ENCODE measurements at regions not wholly inside any gene's neighbourhood (a gene's known extent, or its start where the extent isn't known, plus 50 kb on each side); places are given as distances from the start of the nearest gene placed in this dataset.

DNA sequence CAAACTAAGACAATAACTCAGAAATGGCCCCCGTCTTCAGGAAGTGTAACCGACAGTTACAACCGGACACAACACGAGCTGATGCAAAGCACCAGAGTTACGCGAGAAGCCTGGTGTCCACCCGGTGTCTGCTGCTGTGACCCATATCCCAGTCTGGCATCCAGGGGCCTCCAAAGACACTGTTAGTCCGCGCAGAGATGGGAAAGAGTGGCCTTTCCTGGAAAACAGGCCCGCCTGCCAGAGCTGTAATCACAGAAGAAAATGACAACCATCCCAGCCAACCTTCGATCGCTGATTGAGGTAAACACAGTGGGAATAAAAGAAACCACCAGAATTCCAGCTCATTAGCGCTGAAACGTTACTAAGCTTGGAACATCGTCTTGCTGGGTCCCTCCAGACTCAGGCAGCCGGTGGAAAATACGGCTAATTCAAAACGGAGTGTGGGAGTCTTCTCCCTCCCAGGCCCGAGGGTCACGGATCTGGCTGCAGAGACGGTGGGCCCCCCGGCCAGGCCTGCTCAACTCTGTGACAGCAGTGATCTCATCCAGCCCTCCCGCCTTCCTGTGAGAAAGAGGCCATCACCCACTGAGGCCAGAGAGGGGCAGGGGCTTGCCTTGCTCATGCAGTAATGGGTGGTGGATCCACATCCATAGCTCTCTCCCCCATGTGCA lies 273.9 kb upstream of the RTL1 start:
- Histone ChIP-seq H3K4me2 (replicated peaks; ENCODE audit: extremely low read depth, low read length, poor library complexity, severe bottlenecking) (no peak overlapping the region), H3K9me3 (replicated peaks in 1 of 2; ENCODE audit: control insufficient read depth in 1 of 2, insufficient read depth in 1 of 2, low read length in 2 of 2) (peaks cover 0 to 6% of the 10 kb centered on the region in 2 donors), H3K4me1 (ENCODE audit: control insufficient read depth in 1 of 2, insufficient read depth in 2 of 2, low read length in 2 of 2) (no peaks in the 10 kb centered on the region), H3K4me3 (replicated peaks in 1 of 3; ENCODE audit: low read depth in 2 of 3, low read length in 3 of 3) (no peak overlapping the region), H3K27me3 (ENCODE audit: control insufficient read depth in 2 of 2, insufficient read depth in 2 of 2, low read length in 2 of 2) (no peaks in the 10 kb centered on the region), H2AFZ (ENCODE audit: insufficient read depth, low read depth, low read length, poor library complexity, severe bottlenecking) (no peak overlapping the region), H3K9ac (ENCODE audit: insufficient read depth, low read length, poor library complexity, severe bottlenecking) (no peak overlapping the region), H4K20me1 (ENCODE audit: insufficient read depth, low read length) (no peaks in the 10 kb centered on the region), H3K27ac (ENCODE audit: low read depth in 1 of 2, low read length in 2 of 2) (no peak overlapping the region), H3K79me2 (ENCODE audit: insufficient read depth, low read length) (no peaks in the 10 kb centered on the region), H3K36me3 (replicated peaks in 1 of 2; ENCODE audit: control insufficient read depth in 1 of 2, insufficient read depth in 2 of 2, low read length in 2 of 2) (no peaks in the 10 kb centered on the region)
- TF ChIP-seq, protein P1, sequence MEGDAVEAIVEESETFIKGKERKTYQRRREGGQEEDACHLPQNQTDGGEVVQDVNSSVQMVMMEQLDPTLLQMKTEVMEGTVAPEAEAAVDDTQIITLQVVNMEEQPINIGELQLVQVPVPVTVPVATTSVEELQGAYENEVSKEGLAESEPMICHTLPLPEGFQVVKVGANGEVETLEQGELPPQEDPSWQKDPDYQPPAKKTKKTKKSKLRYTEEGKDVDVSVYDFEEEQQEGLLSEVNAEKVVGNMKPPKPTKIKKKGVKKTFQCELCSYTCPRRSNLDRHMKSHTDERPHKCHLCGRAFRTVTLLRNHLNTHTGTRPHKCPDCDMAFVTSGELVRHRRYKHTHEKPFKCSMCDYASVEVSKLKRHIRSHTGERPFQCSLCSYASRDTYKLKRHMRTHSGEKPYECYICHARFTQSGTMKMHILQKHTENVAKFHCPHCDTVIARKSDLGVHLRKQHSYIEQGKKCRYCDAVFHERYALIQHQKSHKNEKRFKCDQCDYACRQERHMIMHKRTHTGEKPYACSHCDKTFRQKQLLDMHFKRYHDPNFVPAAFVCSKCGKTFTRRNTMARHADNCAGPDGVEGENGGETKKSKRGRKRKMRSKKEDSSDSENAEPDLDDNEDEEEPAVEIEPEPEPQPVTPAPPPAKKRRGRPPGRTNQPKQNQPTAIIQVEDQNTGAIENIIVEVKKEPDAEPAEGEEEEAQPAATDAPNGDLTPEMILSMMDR (IDR thresholded peaks at IDR 0.05): no peak
- no peak overlapping the region for H3K27ac Mint-ChIP-seq
- intact Hi-C loops (cut with micrococcal nuclease): no loop called here
- peaks cover 0 to 10% (median 3%) of the 10 kb centered on the region in 3 donors for H3K27me3 Mint-ChIP-seq (ENCODE audit: low read depth in 3 of 3)
- peaks cover under 1 to 10% (median 4%) of the 10 kb centered on the region in 7 donors for H3K9me3 Mint-ChIP-seq
- no peak for DNase-seq
- no peaks in the 10 kb centered on the region for H3K36me3 Mint-ChIP-seq
- WGBS (ENCODE audit: insufficient coverage): 96% methylated on average over 23 of the region's 23 CpGs
- H3K4me1 Mint-ChIP-seq: no peaks in the 10 kb centered on the region
- no peak overlapping the region for H3K4me3 Mint-ChIP-seq

DNA sequence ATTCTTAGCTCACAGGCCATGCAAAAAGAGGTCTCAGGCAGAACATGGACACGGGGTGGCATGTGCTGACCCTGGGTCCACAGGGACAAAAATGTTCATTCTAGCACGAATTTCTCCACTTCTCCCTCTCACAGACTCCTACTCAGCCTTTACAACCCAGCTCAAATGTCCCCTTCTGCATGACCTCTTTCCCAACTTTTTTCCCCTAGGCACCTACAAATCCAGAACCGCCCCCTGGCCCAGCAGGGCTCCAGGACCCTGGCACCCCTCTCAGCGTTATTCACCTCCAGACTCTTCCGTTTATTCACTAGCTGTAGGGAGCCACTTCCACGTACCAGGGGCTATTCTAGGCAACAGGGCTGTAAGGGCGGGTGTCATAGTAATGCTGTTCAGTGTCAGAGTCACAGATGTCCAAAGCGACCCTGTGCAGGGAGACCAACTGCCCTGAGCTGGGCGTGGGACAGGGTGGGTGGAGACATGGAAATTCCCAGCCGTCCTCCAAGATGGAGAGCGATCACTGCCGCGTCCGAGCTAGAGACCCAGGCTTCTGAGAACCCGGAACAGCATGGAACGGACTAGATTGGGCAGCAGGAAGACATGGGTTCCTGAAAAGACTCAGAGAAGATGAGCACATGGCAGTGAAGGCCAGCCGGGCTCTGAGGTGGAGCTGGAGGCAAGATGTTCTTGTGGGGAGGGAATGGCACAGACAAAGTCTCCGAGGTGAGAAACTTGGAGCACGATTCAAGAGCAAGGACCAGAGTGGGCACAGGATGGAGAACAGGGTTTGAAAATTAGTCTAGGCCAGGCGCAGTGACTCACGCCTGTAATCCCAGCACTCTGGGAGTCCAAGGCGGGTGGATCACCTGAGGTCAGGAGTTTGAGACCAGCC lies 274.9 kb upstream of the RTL1 start:
- intact Hi-C loops (cut with micrococcal nuclease): no loop called here
- Histone ChIP-seq H3K9ac (ENCODE audit: insufficient read depth, low read length, poor library complexity, severe bottlenecking) (no peak overlapping the region), H3K4me1 (ENCODE audit: control insufficient read depth in 1 of 2, insufficient read depth in 2 of 2, low read length in 2 of 2) (no peaks in the 10 kb centered on the region), H3K36me3 (replicated peaks in 1 of 2; ENCODE audit: control insufficient read depth in 1 of 2, insufficient read depth in 2 of 2, low read length in 2 of 2) (no peaks in the 10 kb centered on the region), H3K4me2 (replicated peaks; ENCODE audit: extremely low read depth, low read length, poor library complexity, severe bottlenecking) (no peak overlapping the region), H4K20me1 (ENCODE audit: insufficient read depth, low read length) (no peaks in the 10 kb centered on the region), H3K27ac (ENCODE audit: low read depth in 1 of 2, low read length in 2 of 2) (no peak overlapping the region), H3K27me3 (ENCODE audit: control insufficient read depth in 2 of 2, insufficient read depth in 2 of 2, low read length in 2 of 2) (no peaks in the 10 kb centered on the region), H3K79me2 (ENCODE audit: insufficient read depth, low read length) (no peaks in the 10 kb centered on the region), H3K9me3 (replicated peaks in 1 of 2; ENCODE audit: control insufficient read depth in 1 of 2, insufficient read depth in 1 of 2, low read length in 2 of 2) (peaks cover 0 to 6% of the 10 kb centered on the region in 2 donors), H3K4me3 (replicated peaks in 1 of 3; ENCODE audit: low read depth in 2 of 3, low read length in 3 of 3) (no peak overlapping the region), H2AFZ (ENCODE audit: insufficient read depth, low read depth, low read length, poor library complexity, severe bottlenecking) (no peak overlapping the region)
- DNase-seq: no peak
- Mint-ChIP-seq H3K9me3 (peaks cover 0 to 10% (median 2%) of the 10 kb centered on the region in 7 donors), H3K4me3 (no peak overlapping the region), H3K27me3 (ENCODE audit: low read depth in 3 of 3) (peaks cover 0 to 10% (median 6%) of the 10 kb centered on the region in 3 donors), H3K36me3 (no peaks in the 10 kb centered on the region), H3K27ac (no peak overlapping the region), H3K4me1 (no peaks in the 10 kb centered on the region)
- TF ChIP-seq, protein P1 (IDR thresholded peaks at IDR 0.05): no peak
- WGBS (ENCODE audit: insufficient coverage): 94% methylated on average over 19 of the region's 22 CpGs

All from CD14-positive monocyte (primary cell).